ENCODE measurements at regions not wholly inside any gene's neighbourhood (a gene's known extent, or its start where the extent isn't known, plus 50 kb on each side); places are given as distances from the start of the nearest gene placed in this dataset.

GRCh38 chr20:43295781-43296180 is 106.1 kb upstream of the PTPRT start:
- FAIRE-seq (no peak), DNase-seq (ENCODE audit: insufficient read length, low spot score) (no peak)
- TF ChIP-seq, protein P1, sequence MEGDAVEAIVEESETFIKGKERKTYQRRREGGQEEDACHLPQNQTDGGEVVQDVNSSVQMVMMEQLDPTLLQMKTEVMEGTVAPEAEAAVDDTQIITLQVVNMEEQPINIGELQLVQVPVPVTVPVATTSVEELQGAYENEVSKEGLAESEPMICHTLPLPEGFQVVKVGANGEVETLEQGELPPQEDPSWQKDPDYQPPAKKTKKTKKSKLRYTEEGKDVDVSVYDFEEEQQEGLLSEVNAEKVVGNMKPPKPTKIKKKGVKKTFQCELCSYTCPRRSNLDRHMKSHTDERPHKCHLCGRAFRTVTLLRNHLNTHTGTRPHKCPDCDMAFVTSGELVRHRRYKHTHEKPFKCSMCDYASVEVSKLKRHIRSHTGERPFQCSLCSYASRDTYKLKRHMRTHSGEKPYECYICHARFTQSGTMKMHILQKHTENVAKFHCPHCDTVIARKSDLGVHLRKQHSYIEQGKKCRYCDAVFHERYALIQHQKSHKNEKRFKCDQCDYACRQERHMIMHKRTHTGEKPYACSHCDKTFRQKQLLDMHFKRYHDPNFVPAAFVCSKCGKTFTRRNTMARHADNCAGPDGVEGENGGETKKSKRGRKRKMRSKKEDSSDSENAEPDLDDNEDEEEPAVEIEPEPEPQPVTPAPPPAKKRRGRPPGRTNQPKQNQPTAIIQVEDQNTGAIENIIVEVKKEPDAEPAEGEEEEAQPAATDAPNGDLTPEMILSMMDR (IDR thresholded peaks at IDR 0.05; ENCODE audit: insufficient read depth, missing control alignments), result no peak

GRCh38 chr20:43295263-43295662 is 105.6 kb upstream of the PTPRT start:
- TF ChIP-seq, protein P1 (IDR thresholded peaks at IDR 0.05; ENCODE audit: insufficient read depth, missing control alignments), result no peak
- DNase-seq (ENCODE audit: insufficient read length, low spot score) (no peak), FAIRE-seq (no peak)

- TF ChIP-seq, protein P1 (IDR thresholded peaks at IDR 0.05; ENCODE audit: insufficient read depth, missing control alignments), result no peak
- DNase-seq (ENCODE audit: insufficient read length, low spot score) (no peak), FAIRE-seq (no peak)
Observed at GRCh38 chr20:43294031-43294430, 104.3 kb upstream of the PTPRT start.

DNA sequence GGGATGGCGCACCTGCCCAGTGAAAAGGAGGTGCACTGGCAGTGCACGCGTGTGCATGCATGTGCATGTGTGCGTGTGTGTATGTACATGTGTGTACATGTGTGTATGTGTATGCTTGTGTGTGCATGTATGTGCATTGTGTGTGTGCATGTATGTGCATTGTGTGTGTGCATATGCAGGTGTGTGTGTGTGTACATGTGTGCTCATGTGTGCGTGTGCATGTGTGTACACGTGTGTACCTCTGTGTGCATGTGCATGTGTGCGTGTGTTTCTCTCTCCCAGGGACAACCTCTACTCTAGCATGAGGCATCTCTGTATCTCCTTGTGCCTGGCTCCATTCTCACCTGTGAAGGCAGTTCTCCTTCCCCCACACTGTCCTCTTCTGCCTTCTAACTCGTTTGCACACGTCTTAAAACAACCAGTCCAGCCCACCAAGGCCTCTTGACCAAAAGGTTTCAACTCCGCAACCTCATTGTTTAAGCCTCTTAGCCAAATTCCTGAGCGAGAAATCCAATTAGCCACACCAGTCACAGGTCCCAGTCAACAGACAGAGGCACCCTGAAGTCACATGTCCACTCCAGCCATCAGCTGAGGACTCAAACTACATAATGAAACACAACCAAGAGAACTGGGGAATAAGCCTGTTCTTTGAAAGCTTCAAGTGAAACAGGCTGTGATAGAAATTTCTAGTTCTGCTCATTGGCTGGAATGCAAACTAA is 103.5 kb upstream of the PTPRT start:
- FAIRE-seq, result no peak
- TF ChIP-seq, protein P1 (IDR thresholded peaks at IDR 0.05; ENCODE audit: insufficient read depth, missing control alignments), result no peak
- no peak for DNase-seq (ENCODE audit: insufficient read length, low spot score)

DNA sequence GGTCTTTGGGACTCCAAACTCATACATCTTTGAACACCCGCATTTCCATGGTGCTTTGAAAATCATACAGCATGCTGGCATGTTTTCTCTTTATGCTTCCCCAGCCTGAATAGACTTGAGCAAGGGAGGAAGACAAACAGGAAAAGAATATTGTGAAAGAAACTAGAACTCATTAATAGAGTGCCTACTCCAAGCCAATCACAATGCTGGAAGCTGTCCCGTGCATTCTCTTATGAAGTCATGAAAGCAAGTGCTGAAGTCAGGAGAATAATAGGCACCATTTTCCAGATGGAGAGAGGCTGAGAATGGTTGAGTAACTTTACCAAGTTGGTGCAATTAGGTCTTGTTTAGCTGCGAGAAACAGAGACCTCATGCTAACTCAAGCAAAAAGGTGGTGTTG is 102.5 kb upstream of the PTPRT start:
- TF ChIP-seq, protein P1 (IDR thresholded peaks at IDR 0.05; ENCODE audit: insufficient read depth, missing control alignments), result no peak
- FAIRE-seq, result no peak
- no peak for DNase-seq (ENCODE audit: insufficient read length, low spot score)

DNA sequence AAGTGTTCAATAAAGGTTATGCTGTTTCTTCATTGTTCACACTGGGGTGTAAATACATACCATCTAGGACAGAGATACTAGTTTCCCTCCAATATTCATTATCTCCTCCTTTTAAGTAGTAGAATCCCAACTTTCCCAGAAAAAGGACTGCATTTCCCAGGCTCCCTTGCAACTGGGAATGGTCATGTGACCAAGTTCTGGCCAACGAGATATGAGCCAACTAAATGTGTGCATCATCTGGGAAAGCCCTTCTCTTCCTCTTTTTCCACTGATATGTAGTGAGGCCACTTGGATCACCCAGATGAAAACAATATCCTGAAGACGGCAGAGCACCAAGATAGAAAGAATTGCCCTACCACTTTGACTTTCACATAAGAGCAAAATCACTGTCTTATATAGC is 97.9 kb upstream of the PTPRT start:
- FAIRE-seq, result no peak
- TF ChIP-seq, protein P1 (IDR thresholded peaks at IDR 0.05; ENCODE audit: insufficient read depth, missing control alignments), result no peak
- no peak for DNase-seq (ENCODE audit: insufficient read length, low spot score)

- FAIRE-seq (no peak), DNase-seq (ENCODE audit: insufficient read length, low spot score) (no peak)
- TF ChIP-seq, protein P1 (IDR thresholded peaks at IDR 0.05; ENCODE audit: insufficient read depth, missing control alignments), result no peak
Observed at GRCh38 chr20:43285170-43285569, 95.5 kb upstream of the PTPRT start.
